Fibroblast of pulmonary artery (primary cell): ENCODE measurements at regions not wholly inside any gene's neighbourhood (a gene's known extent, or its start where the extent isn't known, plus 50 kb on each side); places are given as distances from the start of the nearest gene placed in this dataset.

ENCODE experiments used
- DNase-seq: peaks from one replicate; pipeline ENCODE4 v3.0.0-alpha.2; 2010; ENCODE audit warnings: low read depth
- H3K4me3 ChIP-seq: replicated peaks from 2 replicates; pipeline ENCODE4 v1.5.1; 2011; ENCODE audit warnings: low read depth, mild to moderate bottlenecking, control low read depth, low read length, moderate library complexity
- TF ChIP-seq, protein P1 (sequence below): IDR thresholded peaks from 2 replicates; pipeline ENCODE4 v1.5.1; 2011; ENCODE audit warnings: mild to moderate bottlenecking, control low read depth, low read length, inconsistent platforms; ENCODE audit errors: missing control alignments

DNA sequence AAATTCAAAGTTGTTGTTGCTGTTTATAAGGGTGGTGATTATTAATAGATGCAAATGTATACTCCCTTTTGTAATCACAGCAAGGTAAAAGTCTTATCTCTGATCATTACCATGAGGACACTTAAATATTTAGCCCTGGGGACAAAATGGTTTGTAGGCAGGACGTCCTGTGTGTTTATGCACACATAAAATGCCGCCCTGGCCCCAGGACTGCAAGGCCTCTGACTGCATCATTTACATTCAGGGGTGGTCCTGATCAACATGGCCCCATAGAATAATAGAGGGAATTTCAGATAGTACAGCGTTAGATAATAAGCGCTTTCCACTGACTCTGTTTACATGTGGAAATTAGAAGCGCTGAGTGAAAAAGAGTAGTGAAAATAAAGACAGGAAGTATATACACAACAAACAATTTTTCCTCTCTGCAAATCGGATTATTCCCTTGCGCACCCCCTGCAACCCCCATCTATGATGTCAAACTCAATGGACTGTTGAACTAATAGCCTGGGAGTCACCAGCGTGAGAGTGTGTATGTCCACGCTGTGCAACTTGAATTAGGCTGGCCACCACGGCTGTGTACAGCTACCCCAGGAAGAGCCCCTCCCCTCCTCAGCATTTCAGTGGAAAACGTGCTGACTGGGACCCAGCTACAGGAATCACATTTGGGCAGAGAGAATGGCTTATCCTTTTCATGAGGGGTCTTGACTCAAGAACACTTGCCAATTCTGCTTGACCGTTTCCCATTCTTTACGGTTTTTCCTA is 291.5 kb downstream of the SOX11 start:
- no peak for DNase-seq
- TF ChIP-seq, protein P1, sequence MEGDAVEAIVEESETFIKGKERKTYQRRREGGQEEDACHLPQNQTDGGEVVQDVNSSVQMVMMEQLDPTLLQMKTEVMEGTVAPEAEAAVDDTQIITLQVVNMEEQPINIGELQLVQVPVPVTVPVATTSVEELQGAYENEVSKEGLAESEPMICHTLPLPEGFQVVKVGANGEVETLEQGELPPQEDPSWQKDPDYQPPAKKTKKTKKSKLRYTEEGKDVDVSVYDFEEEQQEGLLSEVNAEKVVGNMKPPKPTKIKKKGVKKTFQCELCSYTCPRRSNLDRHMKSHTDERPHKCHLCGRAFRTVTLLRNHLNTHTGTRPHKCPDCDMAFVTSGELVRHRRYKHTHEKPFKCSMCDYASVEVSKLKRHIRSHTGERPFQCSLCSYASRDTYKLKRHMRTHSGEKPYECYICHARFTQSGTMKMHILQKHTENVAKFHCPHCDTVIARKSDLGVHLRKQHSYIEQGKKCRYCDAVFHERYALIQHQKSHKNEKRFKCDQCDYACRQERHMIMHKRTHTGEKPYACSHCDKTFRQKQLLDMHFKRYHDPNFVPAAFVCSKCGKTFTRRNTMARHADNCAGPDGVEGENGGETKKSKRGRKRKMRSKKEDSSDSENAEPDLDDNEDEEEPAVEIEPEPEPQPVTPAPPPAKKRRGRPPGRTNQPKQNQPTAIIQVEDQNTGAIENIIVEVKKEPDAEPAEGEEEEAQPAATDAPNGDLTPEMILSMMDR: no peak
- H3K4me3 ChIP-seq: no peak overlapping the region

DNA sequence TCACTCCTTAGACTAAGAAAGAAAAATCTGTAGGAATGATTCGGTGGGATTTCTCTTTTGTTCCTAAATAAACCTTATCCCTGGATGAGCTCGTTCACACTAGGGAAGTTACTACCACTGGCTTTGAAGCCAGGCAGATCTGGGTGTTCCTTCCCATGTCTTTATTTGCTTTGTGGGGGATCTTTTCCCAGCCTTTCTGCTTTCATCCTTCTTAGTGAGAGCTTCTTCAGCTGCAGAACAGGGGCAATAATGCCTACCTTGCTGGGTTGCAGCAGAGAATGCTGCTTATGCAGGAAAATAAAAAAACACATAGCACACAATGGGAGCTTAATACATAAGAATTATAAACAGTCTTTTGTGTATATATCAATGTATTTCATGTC is 292.1 kb downstream of the SOX11 start:
- no peak overlapping the region for H3K4me3 ChIP-seq
- no peak for DNase-seq
- TF ChIP-seq, protein P1: no peak

DNA sequence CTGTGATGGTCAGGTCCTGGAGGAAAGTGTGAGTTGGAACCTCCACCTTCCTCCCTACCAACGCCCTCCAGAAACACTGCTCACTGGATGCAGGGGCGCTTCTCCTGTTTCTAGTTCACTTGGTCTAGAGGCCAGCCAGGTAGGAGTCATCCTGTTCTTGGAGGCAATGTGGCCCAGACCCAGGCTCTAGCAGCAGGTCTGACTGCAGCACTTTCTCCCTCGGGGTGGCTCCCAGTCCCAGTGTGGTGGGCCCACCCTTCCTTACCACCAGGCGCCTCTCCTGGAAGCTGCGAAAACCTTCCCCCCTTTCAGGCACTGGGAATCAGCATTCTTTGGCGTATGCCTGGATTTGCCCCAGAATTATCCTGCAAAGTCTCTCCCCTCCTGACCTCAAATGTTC is 292.8 kb downstream of the SOX11 start:
- no peak for DNase-seq
- TF ChIP-seq, protein P1: no peak
- no peak overlapping the region for H3K4me3 ChIP-seq

DNA sequence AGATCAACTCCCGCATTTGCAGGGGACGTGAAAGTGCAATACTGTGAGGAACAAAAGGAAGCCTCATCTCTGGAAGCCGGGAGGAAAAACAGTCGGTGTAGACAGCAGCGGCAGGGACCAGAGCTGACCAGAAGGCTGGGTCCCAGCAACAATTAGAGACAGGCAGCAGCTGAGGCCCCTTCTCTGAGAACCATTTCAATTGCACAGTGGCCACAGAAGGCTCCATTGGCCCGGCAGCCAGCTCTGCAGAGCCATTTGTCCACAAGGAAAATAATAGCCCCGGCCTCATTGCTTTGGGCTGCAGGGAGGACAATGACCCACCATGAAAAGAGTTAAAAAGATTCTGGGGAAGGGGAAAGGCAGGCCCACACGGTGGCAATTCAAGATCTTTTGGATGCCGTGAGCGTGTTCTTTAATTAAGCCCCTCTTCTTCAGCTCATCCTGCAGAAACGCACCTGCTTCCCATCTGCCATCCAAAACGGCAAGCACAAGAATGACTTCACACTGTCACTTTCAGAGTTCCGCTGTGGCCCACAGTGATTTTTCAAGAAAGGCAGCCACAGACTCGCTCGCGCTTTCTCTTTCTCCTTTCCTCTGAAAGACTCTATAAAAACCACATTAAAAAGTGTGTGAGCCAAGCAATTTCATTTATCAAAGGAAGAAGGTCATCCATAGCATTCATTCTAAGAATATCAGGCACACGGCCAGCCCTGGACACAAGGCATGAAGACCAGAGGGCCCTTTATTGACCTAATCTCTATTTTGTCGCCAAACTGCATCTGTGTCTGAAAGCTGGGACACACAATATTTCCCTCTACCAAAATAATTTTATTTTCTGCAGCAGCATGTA is 293.6 kb downstream of the SOX11 start:
- TF ChIP-seq, protein P1: no peak
- no peak overlapping the region for H3K4me3 ChIP-seq
- DNase-seq: no peak

DNA sequence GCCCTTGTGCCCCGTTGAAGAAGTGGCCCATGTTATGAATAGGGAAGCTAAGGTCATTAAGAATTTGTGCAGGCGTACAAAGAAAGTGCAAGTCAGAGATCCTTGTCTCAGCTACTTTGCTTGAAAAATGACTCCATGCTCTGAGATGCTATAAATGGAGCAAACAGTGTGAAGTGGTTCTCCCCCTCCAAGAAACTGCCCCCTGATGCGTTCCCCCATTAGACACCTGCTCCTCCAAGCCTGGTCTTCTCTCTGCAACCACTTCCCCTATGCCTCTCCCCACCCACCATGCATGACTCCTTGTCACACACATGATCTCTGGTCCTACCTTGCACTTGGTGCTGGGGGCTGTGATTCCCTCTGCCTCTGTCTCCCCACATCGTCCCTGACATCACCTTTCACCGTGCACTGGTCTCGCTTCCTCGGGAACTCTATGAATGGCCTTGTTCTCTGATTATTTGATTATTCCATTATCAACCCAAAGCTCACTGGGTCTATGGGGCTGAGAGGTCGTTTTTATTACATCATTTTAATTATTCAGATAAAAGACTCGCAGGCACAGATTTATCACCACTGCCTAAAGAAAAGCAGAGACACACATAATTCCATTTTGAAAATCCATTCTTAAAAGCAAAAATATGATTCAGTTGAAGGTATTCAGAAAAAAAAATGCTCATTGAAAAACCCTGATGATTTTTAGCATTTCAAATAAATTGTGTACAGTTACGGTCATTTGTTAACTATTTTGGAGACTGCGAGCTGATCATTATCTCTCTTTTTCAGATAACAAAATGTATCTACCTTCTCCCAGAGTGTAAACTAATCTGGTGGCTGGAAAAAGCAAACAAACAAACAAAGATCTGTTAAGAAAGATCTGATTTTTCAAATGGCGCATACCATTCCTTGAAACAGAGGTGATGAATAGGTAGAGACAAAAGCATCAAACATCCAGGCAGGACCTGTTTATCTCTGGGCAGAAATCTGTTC is 294.9 kb downstream of the SOX11 start:
- no peak overlapping the region for H3K4me3 ChIP-seq
- TF ChIP-seq, protein P1: no peak
- no peak for DNase-seq

DNA sequence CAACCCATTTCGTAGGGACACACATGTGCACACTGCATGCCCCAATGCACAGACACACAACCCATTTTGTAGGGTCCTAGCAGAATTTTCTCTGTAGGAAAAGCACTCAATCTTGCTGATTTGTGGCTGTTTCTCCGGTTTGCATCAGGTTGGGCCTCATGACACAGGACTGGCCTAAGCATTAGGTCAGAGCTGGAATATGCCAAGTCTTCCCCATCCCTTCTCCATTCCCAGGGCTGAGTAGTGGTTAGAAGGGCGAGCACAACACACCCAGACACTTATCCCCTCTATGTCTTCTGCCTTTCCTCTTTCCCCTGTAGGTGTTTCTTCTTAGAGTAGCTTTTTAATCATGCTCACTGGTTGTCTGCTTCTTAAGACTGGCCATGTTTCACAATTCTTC is 295.9 kb downstream of the SOX11 start:
- no peak for DNase-seq
- TF ChIP-seq, protein P1: no peak
- no peak overlapping the region for H3K4me3 ChIP-seq
